Panc1 (cell line): ENCODE measurements at regions not wholly inside any gene's neighbourhood (a gene's known extent, or its start where the extent isn't known, plus 50 kb on each side); places are given as distances from the start of the nearest gene placed in this dataset.

Source experiments
- ATAC-seq: fragments of 200-7000 bp; cut with Tn5 transposase; 2 replicates; pipeline ENCODE4 v1.9.1; 2020; ENCODE audit warnings: mild to moderate bottlenecking, moderate library complexity
- BruUV-seq: library from RNA; stranded (reverse); fragments of 400-500 nt; replicated peaks from 2 replicates; lab custom pipeline; 2021; lab: Mats Ljungman, UMichigan
- CTCF ChIA-PET: fragments of 300-600 bp; sonication (Branson Sonifier 250); formaldehyde crosslinking; loops from one replicate; lab custom pipeline; 2022; ENCODE audit warnings: antibody characterized with exemption; lab: Charles Lee
- POLR2A ChIA-PET: fragments of 300-600 bp; sonication (Branson Sonifier 250); formaldehyde crosslinking; loops from one replicate; lab custom pipeline; 2022; ENCODE audit warnings: antibody characterized with exemption; lab: Charles Lee
- DNase-seq: peaks from one replicate; pipeline ENCODE4 v3.0.0-alpha.2; 2010; ENCODE audit warnings: low read depth, low spot score
- H3K27ac ChIP-seq: 2 replicates; pipeline ENCODE4 v1.5.1; 2011; ENCODE audit warnings: mild to moderate bottlenecking, low read length, inconsistent platforms
- H3K27me3 ChIP-seq: fragments of 200-500 bp; sonication (Bioruptor generic); 2 replicates; pipeline ENCODE4 v1.6.0; 2014; ENCODE audit warnings: low read length, inconsistent platforms; ENCODE audit not compliant: control insufficient read depth, insufficient read depth
- H3K36me3 ChIP-seq: fragments of 200-500 bp; sonication (Bioruptor generic); 2 replicates; pipeline ENCODE4 v1.5.1; 2014; ENCODE audit warnings: inconsistent platforms, mild to moderate bottlenecking, low read length, moderate library complexity; ENCODE audit not compliant: control insufficient read depth, insufficient read depth
- H3K4me1 ChIP-seq: 2 replicates; pipeline ENCODE4 v1.5.1; 2011; ENCODE audit warnings: inconsistent platforms, mild to moderate bottlenecking, low read length, moderate library complexity; ENCODE audit not compliant: control insufficient read depth, insufficient read depth
- H3K4me3 ChIP-seq, 2 experiments: 2 replicates each; pipeline ENCODE4 v1.5.1; 2011 to 2012; ENCODE audit warnings: low read depth in 2 of 2, low read length in 2 of 2, mild to moderate bottlenecking in 2 of 2, inconsistent platforms in 1 of 2, moderate library complexity in 1 of 2
- H3K9me3 ChIP-seq: fragments of 200-500 bp; sonication (Bioruptor generic); 2 replicates; pipeline ENCODE4 v1.5.1; 2014; ENCODE audit warnings: low read depth, mild to moderate bottlenecking, inconsistent platforms, low read length, moderate library complexity; ENCODE audit not compliant: control insufficient read depth, insufficient read depth
- CTCF ChIP-seq: fragments of 450-650 bp; IDR thresholded peaks from 2 replicates; pipeline ENCODE4 v1.5.1; 2017; ENCODE audit warnings: mild to moderate bottlenecking
- POLR2AphosphoS5 ChIP-seq: IDR thresholded peaks from 2 replicates; pipeline ENCODE4 v1.6.1; 2012; ENCODE audit warnings: mild to moderate bottlenecking, low read depth, low read length, moderate library complexity
- REST ChIP-seq, 2 experiments: IDR thresholded peaks; 2 replicates each; pipeline ENCODE4 v1.6.1; 2011 to 2012; ENCODE audit warnings: low read depth in 2 of 2, control low read depth in 1 of 2, low read length in 1 of 2, mild to moderate bottlenecking in 1 of 2, moderate library complexity in 1 of 2; ENCODE audit not compliant: insufficient read depth in 1 of 2
- SIN3A ChIP-seq: IDR thresholded peaks from 2 replicates; pipeline ENCODE4 v1.6.1; 2012; ENCODE audit warnings: low read depth, mild to moderate bottlenecking, low read length, moderate library complexity, borderline replicate concordance; ENCODE audit not compliant: insufficient read depth
- TCF7L2 ChIP-seq: IDR thresholded peaks from 2 replicates; pipeline ENCODE4 v1.6.1; 2011; ENCODE audit warnings: mild to moderate bottlenecking, low read depth, low read length, inconsistent platforms
- in situ Hi-C: cut with HindIII; loops from 2 replicates; pipeline ENCODE4 v1.10.0; 2016; ENCODE audit warnings: low sequenced_read_pairs, low pct_unique_long_range_greater_than_20kb
- intact Hi-C: fragments of 100-400 bp; cut with micrococcal nuclease; formaldehyde crosslinking; loops from one replicate; pipeline ENCODE4 v1.10.0; 2022; ENCODE audit not compliant: unreplicated experiment

GRCh38 chr1:218079820-218080219 is 205.3 kb upstream of the RRP15 start:
- no peak for TF ChIP-seq SIN3A
- TF ChIP-seq TCF7L2, result no peak
- TF ChIP-seq CTCF, result no peak
- no peak for TF ChIP-seq POLR2AphosphoS5
- Histone ChIP-seq H3K9me3 (no peaks in the 10 kb centered on the region), H3K27ac (no peak overlapping the region), H3K27me3 (no peaks in the 10 kb centered on the region), H3K36me3 (no peaks in the 10 kb centered on the region), H3K4me3 (no peak overlapping the region), H3K4me1 (no peaks in the 10 kb centered on the region)
- intact Hi-C loops, result no loop called here
- CTCF ChIA-PET, result no interaction called here
- POLR2A ChIA-PET, result no interaction called here
- in situ Hi-C loops, result no loop called here
- no TSS peak for BruUV-seq
- ATAC-seq (no peak), DNase-seq (no peak)

- no TSS peak for BruUV-seq
- no peaks in the 10 kb centered on the region for H3K27me3 ChIP-seq
- H3K4me3 ChIP-seq, result no peak overlapping the region
- CTCF ChIA-PET, result no interaction called here
- DNase-seq (no peak), ATAC-seq (no peak)
- H3K36me3 ChIP-seq, result no peaks in the 10 kb centered on the region
- H3K27ac ChIP-seq, result no peak overlapping the region
- H3K9me3 ChIP-seq, result no peaks in the 10 kb centered on the region
- TF ChIP-seq TCF7L2 (no peak), CTCF (no peak), REST (IDR thresholded peaks at IDR 0.05; ENCODE audit: insufficient read depth in 1 of 2, low read depth in 2 of 2, low read length in 1 of 2) (no peak), POLR2AphosphoS5 (no peak), SIN3A (no peak)
- H3K4me1 ChIP-seq, result no peaks in the 10 kb centered on the region
- POLR2A ChIA-PET, result no interaction called here
- intact Hi-C loops (no loop called here), in situ Hi-C loops (no loop called here)
Measured at GRCh38 chr1:218080863-218081262, 204.2 kb upstream of the RRP15 start.
